GM19238 (cell line): ENCODE measurements at regions not wholly inside any gene's neighbourhood (a gene's known extent, or its start where the extent isn't known, plus 50 kb on each side); places are given as distances from the start of the nearest gene placed in this dataset.

Experiments
- DNase-seq: peaks from one replicate; pipeline ENCODE4 v3.0.0; 2011; ENCODE audit warnings: low spot score; ENCODE audit not compliant: insufficient read length

DNA sequence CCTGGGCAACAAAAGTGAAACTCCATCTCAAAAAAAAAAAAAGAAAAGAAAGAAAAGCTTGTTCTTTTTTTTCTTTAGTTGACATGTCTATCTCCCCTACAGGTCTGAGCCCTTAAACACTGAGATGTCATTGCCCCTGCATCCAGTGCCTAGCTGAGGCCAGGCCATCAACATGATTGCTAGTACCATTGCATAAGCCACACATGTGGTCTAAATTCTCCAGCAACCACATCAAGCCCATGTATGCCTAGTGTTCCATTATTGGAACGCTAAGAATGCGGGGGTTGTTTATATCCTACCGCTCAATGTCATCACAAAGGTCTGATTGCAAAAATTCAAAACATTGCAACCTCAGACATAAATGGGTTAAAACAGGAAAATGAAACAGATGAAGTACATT lies 62.7 kb downstream of the NPTX2 start:
- no peak for DNase-seq

GRCh38 chr7:98681511-98681910 lies 64.4 kb downstream of the NPTX2 start:
- no peak for DNase-seq

DNA sequence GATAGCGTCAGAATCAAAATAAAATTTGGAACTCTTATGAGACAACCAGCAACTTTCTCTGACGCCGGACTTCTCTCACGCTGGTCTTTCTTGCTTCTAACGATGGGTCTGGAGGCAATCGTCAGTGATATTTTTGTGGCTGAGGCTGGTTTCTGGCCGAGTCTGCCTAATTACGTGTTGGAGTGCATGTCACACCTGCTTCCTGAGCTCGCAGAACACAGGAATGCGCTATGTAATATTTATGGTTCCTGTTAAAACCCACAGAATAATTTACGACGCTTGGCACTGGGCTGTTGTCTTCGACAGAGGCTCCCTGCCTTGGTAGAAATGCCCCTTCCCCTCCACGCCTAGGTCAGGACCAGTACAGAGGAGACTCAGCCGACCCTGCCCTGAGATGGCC lies 64.9 kb downstream of the NPTX2 start:
- DNase-seq = no peak

GRCh38 chr7:98683514-98683913 lies 66.4 kb downstream of the NPTX2 start:
- no peak for DNase-seq

GRCh38 chr7:98685541-98685940 lies 68.5 kb downstream of the NPTX2 start:
- DNase-seq = no peak

DNA sequence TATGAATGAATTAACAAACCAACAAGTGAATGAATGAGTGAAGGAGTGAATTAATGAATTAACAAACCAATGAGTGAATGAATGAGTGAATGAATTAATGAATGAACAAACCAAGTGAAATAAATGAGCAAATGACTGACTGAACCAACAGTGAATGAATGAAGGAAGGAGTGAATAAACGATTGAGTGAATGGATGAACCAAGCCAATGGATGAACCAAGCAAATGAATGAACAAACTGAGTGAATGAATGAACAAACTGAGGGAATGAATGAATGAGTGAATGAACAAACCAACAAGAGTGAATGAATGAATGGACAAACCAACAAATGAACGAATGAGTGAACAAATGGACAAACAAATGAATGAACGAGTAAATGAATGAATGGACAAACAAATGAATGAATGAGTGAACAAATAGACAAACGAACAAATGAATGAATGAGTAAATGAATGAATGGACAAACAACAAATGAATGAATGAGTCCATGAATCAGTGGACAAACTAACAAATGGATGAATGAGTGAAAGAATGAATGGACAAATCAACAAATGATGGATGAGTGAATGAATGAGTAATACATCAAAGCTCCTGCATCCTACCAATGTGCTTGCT lies 69.5 kb downstream of the NPTX2 start:
- DNase-seq = no peak

- no peak for DNase-seq
Observed at GRCh38 chr7:98687111-98687751, 70.1 kb downstream of the NPTX2 start.

GRCh38 chr7:98691619-98692018 lies 74.5 kb downstream of the NPTX2 start:
- no peak for DNase-seq

DNA sequence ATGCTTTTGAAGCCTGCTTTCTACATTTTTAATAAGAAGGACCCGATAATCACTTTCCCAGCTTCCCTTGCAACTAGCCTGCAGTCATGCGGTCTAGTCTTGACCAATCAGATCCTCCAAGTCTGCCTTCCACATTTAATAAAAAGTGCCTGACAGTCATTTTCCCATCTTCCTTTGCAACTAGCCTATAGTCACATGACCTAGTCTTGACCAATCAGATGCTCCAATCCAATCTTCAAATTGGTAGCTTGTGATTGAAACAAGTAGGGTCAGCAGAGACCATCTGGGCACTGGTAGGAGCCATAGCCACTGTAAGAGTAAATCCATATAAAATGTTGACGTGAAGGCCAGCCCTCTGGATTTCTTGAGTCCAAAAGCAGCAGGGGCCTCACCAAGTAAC lies 80.0 kb downstream of the NPTX2 start:
- no peak for DNase-seq

DNA sequence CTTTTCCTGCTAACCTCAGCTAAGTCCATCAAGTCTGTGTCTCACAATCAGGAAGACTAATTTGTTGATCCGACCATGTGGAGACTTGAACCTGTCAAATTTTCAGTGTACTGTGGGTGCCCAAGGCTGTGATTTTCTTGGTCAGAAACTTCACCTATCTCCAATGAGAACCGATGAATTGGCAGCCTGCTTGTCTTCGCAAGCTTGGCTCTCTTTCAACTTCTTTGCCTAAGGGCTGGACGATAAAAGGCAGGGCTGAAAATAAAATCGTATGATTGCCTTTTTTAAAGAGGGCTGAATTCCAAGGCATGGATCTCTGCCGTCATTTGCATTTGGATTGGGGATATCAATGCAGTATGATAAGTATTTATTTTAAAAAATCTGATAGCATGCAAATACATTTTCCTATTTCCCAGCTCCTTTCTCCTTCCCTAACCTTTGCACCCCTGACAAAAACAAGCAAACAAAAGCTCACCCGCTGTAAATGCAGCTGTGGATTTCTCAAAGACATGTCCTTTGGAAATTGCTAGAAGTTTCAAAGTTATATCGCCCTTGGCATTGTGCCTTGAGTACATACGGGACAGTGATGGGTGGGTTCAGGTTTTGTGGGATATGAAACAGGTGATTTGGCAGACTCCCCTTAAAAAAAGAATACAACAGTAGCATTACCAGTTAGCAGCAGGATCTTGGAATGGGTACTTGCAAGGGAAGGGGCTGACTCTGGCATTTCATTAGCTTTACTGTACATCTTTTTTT lies 80.6 kb downstream of the NPTX2 start:
- no peak for DNase-seq

DNA sequence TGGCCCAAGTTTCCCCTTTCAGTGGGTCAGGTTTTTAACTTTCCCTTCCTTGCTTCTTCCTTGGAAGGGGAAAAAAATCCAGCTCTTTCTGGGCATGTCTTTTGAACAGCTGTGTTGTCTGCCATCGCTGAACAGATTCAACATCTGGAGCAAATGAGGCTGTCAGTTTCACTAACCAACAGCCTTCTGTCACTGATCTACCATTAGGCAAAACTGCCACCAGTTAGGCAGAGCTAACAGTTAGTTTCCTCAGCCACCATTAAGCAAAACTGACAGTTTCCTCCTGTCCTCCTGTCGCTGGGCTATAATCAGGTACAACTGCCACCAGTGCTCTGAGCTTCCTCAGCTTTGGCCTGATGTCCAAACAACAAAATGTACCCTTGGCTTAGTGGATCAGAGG lies 81.9 kb downstream of the NPTX2 start:
- no peak for DNase-seq

- DNase-seq = no peak
Observed at GRCh38 chr7:98700533-98700932, 83.4 kb downstream of the NPTX2 start.

GRCh38 chr7:98701372-98701771 lies 84.3 kb downstream of the NPTX2 start:
- DNase-seq = no peak

DNA sequence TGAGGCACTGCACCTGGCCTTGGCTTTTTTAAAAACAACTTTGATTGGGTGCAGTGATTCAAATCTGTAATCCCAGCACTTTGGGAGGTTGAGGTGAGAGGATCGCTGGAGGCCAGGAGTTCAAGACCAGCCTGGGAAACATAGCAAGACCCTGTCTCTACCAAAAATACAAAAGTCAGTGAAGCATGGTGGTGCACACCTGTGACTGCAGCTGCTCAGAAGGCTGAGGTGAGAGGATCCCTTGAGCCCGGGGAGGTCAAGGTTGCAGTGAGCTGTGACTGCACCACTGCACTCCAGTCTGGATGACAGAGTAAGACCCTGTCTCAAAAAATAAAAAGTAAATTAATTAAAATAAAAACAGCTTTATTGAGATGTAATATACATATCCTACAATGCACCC lies 84.9 kb downstream of the NPTX2 start:
- DNase-seq = no peak

- no peak for DNase-seq
Observed at GRCh38 chr7:98703916-98704315, 86.8 kb downstream of the NPTX2 start.

DNA sequence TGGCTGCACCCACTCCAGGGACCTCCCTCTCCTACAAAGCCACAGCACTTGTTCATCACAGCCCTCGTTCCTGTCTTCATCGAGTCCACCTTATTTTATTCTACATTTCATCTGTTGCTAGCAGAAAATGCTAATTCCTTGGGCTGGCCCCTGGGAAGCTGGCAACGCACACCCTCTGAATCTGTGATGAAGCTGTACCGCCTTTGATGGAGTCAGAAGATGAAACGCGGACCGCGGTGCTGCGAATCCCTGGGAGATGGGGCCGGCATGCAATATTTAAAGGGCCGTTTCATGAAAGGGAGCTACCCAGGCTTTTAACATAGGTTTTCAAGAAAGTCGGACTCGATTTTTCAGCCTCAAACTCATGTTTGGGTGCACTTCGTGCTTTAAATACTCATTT lies 88.5 kb downstream of the NPTX2 start:
- no peak for DNase-seq

DNA sequence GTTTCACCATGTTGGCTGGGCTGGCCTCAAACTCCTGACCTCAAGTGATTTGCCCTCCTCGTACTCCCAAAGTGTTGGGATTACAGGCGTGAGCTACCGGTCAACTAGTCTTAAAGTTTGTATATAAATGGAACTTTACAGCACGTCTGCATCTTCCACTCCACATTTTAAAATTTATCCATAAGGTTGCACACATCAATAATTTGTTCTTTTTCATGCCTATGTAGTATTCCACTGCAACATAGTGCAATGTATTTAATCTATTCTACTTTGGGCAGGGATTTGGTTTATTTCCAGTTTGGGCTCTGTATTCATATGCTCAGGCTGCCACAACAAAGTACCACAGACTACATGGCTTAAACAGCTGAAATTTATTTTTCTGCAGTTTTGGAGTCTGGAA lies 90.0 kb downstream of the NPTX2 start:
- no peak for DNase-seq

DNA sequence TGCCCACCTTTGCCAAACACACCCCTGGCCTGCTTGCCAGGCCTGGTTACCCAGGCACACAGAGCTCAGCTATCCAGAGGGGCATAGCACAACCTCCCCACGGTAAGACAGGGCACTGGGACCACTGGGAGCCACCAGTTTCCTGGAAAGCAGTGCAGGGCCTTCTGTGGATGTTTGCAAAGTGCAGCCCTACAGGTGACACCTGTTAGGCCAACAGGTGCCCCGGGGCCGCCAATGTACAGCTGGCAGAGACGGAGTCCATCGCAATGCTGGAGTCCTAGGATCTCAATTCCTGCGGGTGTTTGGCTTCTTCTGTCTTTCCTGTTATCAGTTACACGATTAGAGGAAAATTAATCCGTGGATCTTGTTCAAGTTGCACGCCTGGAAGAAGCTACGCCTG lies 94.9 kb downstream of the NPTX2 start:
- DNase-seq = no peak

GRCh38 chr7:98713165-98713810 lies 96.2 kb downstream of the NPTX2 start:
- DNase-seq = no peak

GRCh38 chr7:98719396-98719795 lies 102.3 kb downstream of the NPTX2 start:
- no peak for DNase-seq

DNA sequence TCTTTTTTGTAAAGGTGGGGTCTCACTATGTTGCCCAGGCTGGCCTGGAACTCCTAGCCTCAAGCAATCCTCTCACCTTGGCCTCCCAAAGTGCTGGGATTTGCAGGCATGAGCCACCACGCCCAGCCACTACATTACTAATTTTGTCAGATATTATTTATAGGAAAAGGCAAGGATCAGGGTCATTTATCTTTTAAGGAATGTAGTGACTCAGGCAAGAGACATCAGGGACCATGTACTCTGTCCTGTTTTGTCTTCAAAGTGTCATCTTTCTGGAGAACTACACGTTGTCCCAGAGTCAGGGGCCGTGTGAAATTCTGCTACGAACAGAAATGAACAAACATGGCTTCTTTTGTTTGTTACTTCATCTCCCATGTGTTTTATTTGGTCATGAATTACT lies 105.3 kb downstream of the NPTX2 start:
- DNase-seq = no peak

GRCh38 chr7:98724591-98724990 lies 107.5 kb downstream of the NPTX2 start:
- no peak for DNase-seq
